ENCODE measurements at regions not wholly inside any gene's neighbourhood (a gene's known extent, or its start where the extent isn't known, plus 50 kb on each side); places are given as distances from the start of the nearest gene placed in this dataset.

DNA sequence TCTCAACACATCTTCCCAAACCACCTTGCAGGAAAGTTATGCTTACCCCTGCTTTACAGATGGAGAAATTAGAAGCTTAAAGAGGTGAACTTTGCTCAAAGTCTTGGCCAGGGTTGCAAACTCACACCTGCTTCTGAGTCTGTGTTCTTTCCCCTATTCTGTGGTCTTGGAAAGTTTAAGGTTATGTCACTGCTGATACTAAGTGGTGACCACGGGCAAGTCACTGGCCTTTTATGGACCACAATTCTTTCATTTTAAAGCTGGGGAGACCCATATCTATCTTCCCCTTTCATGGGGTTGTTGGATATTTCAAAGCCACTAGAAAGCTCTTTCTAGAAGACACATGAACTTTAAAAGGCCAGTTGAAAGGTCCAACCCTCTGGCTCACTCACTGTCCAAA, 95.4 kb upstream of the KLF4 start:
- no peak overlapping the region for H3K23ac ChIP-seq (ENCODE audit: low read depth, low read length)
- no peak overlapping the region for H3K4ac ChIP-seq (ENCODE audit: low read depth, low read length)
- H3K14ac ChIP-seq (replicated peaks; ENCODE audit: low read depth, low read length) = no peak overlapping the region
- in situ Hi-C loops (cut with MboI; ENCODE audit: low sequenced_read_pairs) (no loop called here), intact Hi-C loops (cut with micrococcal nuclease) (no loop called here), dilution Hi-C loops (cut with HindIII; ENCODE audit: low sequenced_read_pairs, unreplicated experiment) (no loop called here)
- H4K91ac ChIP-seq (ENCODE audit: insufficient read depth, low read depth, low read length) = no peak overlapping the region
- no peak overlapping the region for H2AK9ac ChIP-seq (replicated peaks; ENCODE audit: low read depth, low read length, poor library complexity)
- H4K20me1 ChIP-seq (ENCODE audit: insufficient read depth, low read length) = no peaks in the 10 kb centered on the region
- H3K18ac ChIP-seq (ENCODE audit: low read depth, low read length) = no peak overlapping the region
- no peaks in the 10 kb centered on the region for H3K9me3 ChIP-seq (ENCODE audit: control insufficient read depth, insufficient read depth, low read length)
- CTCF ChIA-PET = no interaction called here
- H2BK15ac ChIP-seq (ENCODE audit: low read depth, low read length) = no peak overlapping the region
- BruUV-seq (replicated peaks) = no TSS peak
- WGBS, 2 experiments (ENCODE audit: extremely low coverage in 2 of 2, insufficient read length in 1 of 2) = no CpG with 5 or more reads among the region's 1 CpG
- no peak overlapping the region for H4K8ac ChIP-seq (ENCODE audit: low read depth in 2 of 2, low read length in 2 of 2)
- POLR2A ChIA-PET (ENCODE audit: unreplicated experiment) = no interaction called here
- H2BK20ac ChIP-seq (ENCODE audit: low read depth, low read length) = no peak overlapping the region
- no peak overlapping the region for H3K56ac ChIP-seq (ENCODE audit: extremely low read depth, insufficient read depth, low read length)
- ATAC-seq (ENCODE audit: low read depth) (no peak), DNase-seq (no peak)
- H3K4me3 ChIP-seq (ENCODE audit: insufficient read depth, low read depth, low read length) = no peak overlapping the region
- H2BK120ac ChIP-seq (ENCODE audit: low read depth, low read length) = no peak overlapping the region
- TF ChIP-seq MXI1 (IDR thresholded peaks at IDR 0.05; ENCODE audit: borderline replicate concordance, low read depth, low read length) = no peak
- H3K36me3 ChIP-seq (ENCODE audit: control insufficient read depth, insufficient read depth, low read length) = no peaks in the 10 kb centered on the region
- no peak overlapping the region for H2AK5ac ChIP-seq (ENCODE audit: low read depth, low read length)
- no peak overlapping the region for H4K5ac ChIP-seq (ENCODE audit: low read depth, low read length)
- H2BK5ac ChIP-seq (ENCODE audit: low read depth, low read length, poor library complexity, severe bottlenecking) = no peak overlapping the region
- no peak overlapping the region for H2AFZ ChIP-seq (replicated peaks; ENCODE audit: low read length, poor library complexity)
- H3K9me1 ChIP-seq (ENCODE audit: insufficient read depth, low read length) = no peaks in the 10 kb centered on the region
- H3K27me3 ChIP-seq (ENCODE audit: control insufficient read depth, insufficient read depth, low read length) = peaks cover 7% of the 10 kb centered on the region
- H3K9ac ChIP-seq (ENCODE audit: low read depth, low read length) = no peak overlapping the region
- H3K4me1 ChIP-seq (ENCODE audit: control insufficient read depth, insufficient read depth, low read length) = no peaks in the 10 kb centered on the region
- H3K4me2 ChIP-seq (ENCODE audit: low read depth, low read length) = no peak overlapping the region
- H3K27ac ChIP-seq (ENCODE audit: insufficient read depth, low read length) = no peak overlapping the region
- no peaks in the 10 kb centered on the region for H3K79me1 ChIP-seq (ENCODE audit: low read depth in 1 of 2, low read length in 2 of 2)
